NB4 (cell line): ENCODE measurements at regions not wholly inside any gene's neighbourhood (a gene's known extent, or its start where the extent isn't known, plus 50 kb on each side); places are given as distances from the start of the nearest gene placed in this dataset.
A peak's percentile ranks its signal among the peaks of the same experiment; 100 is the strongest.

Source experiments
- CTCF ChIP-seq: IDR thresholded peaks from one replicate; pipeline ENCODE4 v1.5.1; 2012; ENCODE audit warnings: low read depth, low read length
- MAX ChIP-seq: IDR thresholded peaks from 2 replicates; pipeline ENCODE4 v1.6.1; 2011; ENCODE audit warnings: low read depth, low read length
- MYC ChIP-seq: IDR thresholded peaks from 2 replicates; pipeline ENCODE4 v1.6.1; 2011; ENCODE audit warnings: low read depth, low read length
- POLR2A ChIP-seq: IDR thresholded peaks from 2 replicates; pipeline ENCODE4 v1.6.1; 2011; ENCODE audit warnings: mild to moderate bottlenecking; ENCODE audit not compliant: insufficient read length; ENCODE audit errors: extremely low read depth

- TF ChIP-seq CTCF = peak; percentile 27
- TF ChIP-seq MYC = no peak
- TF ChIP-seq MAX = no peak
- no peak for TF ChIP-seq POLR2A
Measured at GRCh38 chr20:11553603-11554002, 364.1 kb upstream of the BTBD3 start.
